Epithelial cell of esophagus (primary cell): ENCODE measurements at regions not wholly inside any gene's neighbourhood (a gene's known extent, or its start where the extent isn't known, plus 50 kb on each side); places are given as distances from the start of the nearest gene placed in this dataset.

Source experiments
- DNase-seq: peaks from one replicate; pipeline ENCODE4 v3.0.0; 2010; ENCODE audit warnings: low read depth
- H3K4me3 ChIP-seq: 2 replicates; pipeline ENCODE4 v1.5.1; 2011; ENCODE audit warnings: mild to moderate bottlenecking, low read length, control low read depth
- TF ChIP-seq, protein P1 (sequence below): IDR thresholded peaks from 2 replicates; pipeline ENCODE4 v1.5.1; 2011; ENCODE audit warnings: low read depth, mild to moderate bottlenecking, low read length, control low read depth, inconsistent platforms; ENCODE audit not compliant: insufficient read depth; ENCODE audit errors: missing control alignments

- no peak for DNase-seq
- TF ChIP-seq, protein P1, sequence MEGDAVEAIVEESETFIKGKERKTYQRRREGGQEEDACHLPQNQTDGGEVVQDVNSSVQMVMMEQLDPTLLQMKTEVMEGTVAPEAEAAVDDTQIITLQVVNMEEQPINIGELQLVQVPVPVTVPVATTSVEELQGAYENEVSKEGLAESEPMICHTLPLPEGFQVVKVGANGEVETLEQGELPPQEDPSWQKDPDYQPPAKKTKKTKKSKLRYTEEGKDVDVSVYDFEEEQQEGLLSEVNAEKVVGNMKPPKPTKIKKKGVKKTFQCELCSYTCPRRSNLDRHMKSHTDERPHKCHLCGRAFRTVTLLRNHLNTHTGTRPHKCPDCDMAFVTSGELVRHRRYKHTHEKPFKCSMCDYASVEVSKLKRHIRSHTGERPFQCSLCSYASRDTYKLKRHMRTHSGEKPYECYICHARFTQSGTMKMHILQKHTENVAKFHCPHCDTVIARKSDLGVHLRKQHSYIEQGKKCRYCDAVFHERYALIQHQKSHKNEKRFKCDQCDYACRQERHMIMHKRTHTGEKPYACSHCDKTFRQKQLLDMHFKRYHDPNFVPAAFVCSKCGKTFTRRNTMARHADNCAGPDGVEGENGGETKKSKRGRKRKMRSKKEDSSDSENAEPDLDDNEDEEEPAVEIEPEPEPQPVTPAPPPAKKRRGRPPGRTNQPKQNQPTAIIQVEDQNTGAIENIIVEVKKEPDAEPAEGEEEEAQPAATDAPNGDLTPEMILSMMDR = no peak
- H3K4me3 ChIP-seq = no peak overlapping the region
Measured at GRCh38 chr6:122337645-122338044, 61.8 kb upstream of the HSF2 start.

DNA sequence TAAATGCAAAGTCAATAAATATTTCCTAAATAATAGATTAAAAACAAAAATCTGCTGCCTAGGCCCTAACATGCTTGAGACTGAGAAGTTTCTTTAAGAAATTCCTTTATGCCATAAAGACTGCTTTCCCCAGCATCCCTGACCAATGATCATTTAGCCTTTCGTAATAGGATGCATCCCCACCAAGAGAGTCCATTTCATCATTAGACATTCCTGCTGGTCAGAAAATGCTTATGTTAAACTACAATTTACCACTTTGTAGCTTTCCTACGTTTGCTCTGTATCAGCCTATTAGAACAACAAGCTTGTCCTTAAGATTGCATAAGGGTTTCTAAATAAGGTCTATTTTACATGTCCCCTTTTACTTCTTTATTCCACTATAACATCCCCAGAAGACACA is 59.8 kb upstream of the HSF2 start:
- no peak for DNase-seq
- H3K4me3 ChIP-seq = no peak overlapping the region
- TF ChIP-seq, protein P1 = no peak

- TF ChIP-seq, protein P1 = no peak
- no peak overlapping the region for H3K4me3 ChIP-seq
- DNase-seq = no peak
Measured at GRCh38 chr6:122347280-122347679, 52.2 kb upstream of the HSF2 start.

GRCh38 chr6:122347751-122348150 is 51.7 kb upstream of the HSF2 start:
- no peak for DNase-seq
- TF ChIP-seq, protein P1 = no peak
- H3K4me3 ChIP-seq = no peak overlapping the region
